K562 (cell line): ENCODE measurements at regions not wholly inside any gene's neighbourhood (a gene's known extent, or its start where the extent isn't known, plus 50 kb on each side); places are given as distances from the start of the nearest gene placed in this dataset.

ENCODE experiments used
- ARNT ChIP-seq, 2 experiments: fragments of 450-650 bp; IDR thresholded peaks; 2 replicates each; pipeline ENCODE4 v1.6.1; 2016; ENCODE audit warnings: mild to moderate bottlenecking in 1 of 2
- CBFA2T2 ChIP-seq: fragments of 450-650 bp; conservative IDR thresholded peaks from 2 replicates; pipeline ENCODE4 v1.6.1; 2017; ENCODE audit warnings: mild to moderate bottlenecking
- CBX3 ChIP-seq, 2 experiments: IDR thresholded peaks; 1 replicate in 1 of 2; 2 replicates in 1 of 2; pipeline ENCODE4 v1.6.1; 2012; ENCODE audit warnings: inconsistent platforms in 2 of 2, low read length in 2 of 2, borderline replicate concordance in 1 of 2, control low read depth in 1 of 2
- CXXC5 ChIP-seq: fragments of 250-450 bp; sonication (Bioruptor Pico); IDR thresholded peaks from 2 replicates; pipeline ENCODE4 v1.8.0; 2022; ENCODE audit warnings: inconsistent platforms, mild to moderate bottlenecking, moderate library complexity
- EP400 ChIP-seq: fragments of 450-650 bp; IDR thresholded peaks from 2 replicates; pipeline ENCODE4 v1.6.1; 2017; ENCODE audit warnings: antibody characterized with exemption, mild to moderate bottlenecking, moderate library complexity
- ERF ChIP-seq: fragments of 450-650 bp; formaldehyde crosslinking; IDR thresholded peaks from 2 replicates; pipeline ENCODE4 v1.4.0; 2020; ENCODE audit warnings: mild to moderate bottlenecking, mixed read lengths
- HDAC6 ChIP-seq: IDR thresholded peaks from 2 replicates; pipeline ENCODE4 v1.6.1; 2012; ENCODE audit warnings: low read depth, mild to moderate bottlenecking, control low read depth, inconsistent platforms, low read length, moderate library complexity
- KLF16 ChIP-seq: IDR thresholded peaks from 2 replicates; pipeline ENCODE4 v1.6.1; 2016; ENCODE audit warnings: antibody characterized with exemption
- MAFF ChIP-seq: IDR thresholded peaks from 2 replicates; pipeline ENCODE4 v1.6.1; 2012; ENCODE audit warnings: low read length, improper control_type of control experiment
- NCOA6 ChIP-seq: fragments of 450-650 bp; IDR thresholded peaks from 2 replicates; pipeline ENCODE4 v1.6.1; 2017; ENCODE audit warnings: mild to moderate bottlenecking
- NFE2 ChIP-seq: IDR thresholded peaks from 2 replicates; pipeline ENCODE4 v1.6.1; 2014; ENCODE audit warnings: antibody characterized with exemption, low read depth
- POLR2A ChIP-seq: fragments of 450-650 bp; conservative IDR thresholded peaks from 2 replicates; pipeline ENCODE4 v1.6.1; 2016
- PURB ChIP-seq: sonication (generic); formaldehyde crosslinking; IDR thresholded peaks from 2 replicates; pipeline ENCODE4 v1.9.0; 2021; ENCODE audit warnings: low read depth, mild to moderate bottlenecking, missing genetic modification reagents
- RBBP5 ChIP-seq: fragments of 200-600 bp; sonication (generic); IDR thresholded peaks from 2 replicates; pipeline ENCODE4 v1.6.1; 2012; ENCODE audit warnings: borderline replicate concordance, mild to moderate bottlenecking, low read length, control low read depth, inconsistent platforms; ENCODE audit not compliant: insufficient read depth, poor library complexity, severe bottlenecking
- RBM15 ChIP-seq: fragments of 200-400 bp; formaldehyde crosslinking; IDR thresholded peaks from 2 replicates; pipeline ENCODE4 v1.6.1; 2018; ENCODE audit warnings: mild to moderate bottlenecking, low read length, moderate library complexity; ENCODE audit not compliant: insufficient read depth
- TAF15 ChIP-seq: fragments of 200-400 bp; formaldehyde crosslinking; IDR thresholded peaks from 2 replicates; pipeline ENCODE4 v1.6.1; 2017; ENCODE audit warnings: mild to moderate bottlenecking, low read depth, low read length, moderate library complexity
- XRCC5 ChIP-seq: fragments of 200-400 bp; formaldehyde crosslinking; IDR thresholded peaks from 2 replicates; pipeline ENCODE4 v1.6.1; 2017; ENCODE audit warnings: low read depth, mild to moderate bottlenecking, low read length
- ZFX ChIP-seq: sonication (generic); formaldehyde crosslinking; IDR thresholded peaks from 2 replicates; pipeline ENCODE4 v1.8.0; 2022; ENCODE audit warnings: mild to moderate bottlenecking, missing genetic modification reagents, moderate library complexity
- ZKSCAN1 ChIP-seq: fragments of 150-350 bp; IDR thresholded peaks from 2 replicates; pipeline ENCODE4 v1.6.1; 2016; ENCODE audit warnings: low read depth, low read length
- ZNF165 ChIP-seq: fragments of 250-450 bp; sonication (Bioruptor Pico); IDR thresholded peaks from 2 replicates; pipeline ENCODE4 v1.4.0; 2020; ENCODE audit warnings: borderline replicate concordance
- ZNF23 ChIP-seq: fragments of 250-450 bp; sonication (Bioruptor Pico); IDR thresholded peaks from 2 replicates; pipeline ENCODE4 v1.4.0; 2020; ENCODE audit warnings: mild to moderate bottlenecking
- ZNF24 ChIP-seq: fragments of 450-650 bp; IDR thresholded peaks from 2 replicates; pipeline ENCODE4 v1.6.1; 2016
- ZNF436 ChIP-seq: fragments of 250-450, 450-650 bp; sonication (Bioruptor Pico); formaldehyde crosslinking; IDR thresholded peaks from 2 replicates; pipeline ENCODE4 v1.7.0; 2020; ENCODE audit warnings: mild to moderate bottlenecking
- ZNF644 ChIP-seq: fragments of 200-800 bp; sonication (Bioruptor generic); IDR thresholded peaks from 2 replicates; pipeline ENCODE4 v1.6.1; 2016; ENCODE audit warnings: low read depth, missing genetic modification characterization, missing compliant biosample characterization
- ZNF695 ChIP-seq: fragments of 450-650 bp; formaldehyde crosslinking; IDR thresholded peaks from 2 replicates; pipeline ENCODE4 v1.4.0; 2020; ENCODE audit warnings: mild to moderate bottlenecking, moderate library complexity
- ZNF780A ChIP-seq: fragments of 250-450 bp; sonication (Bioruptor Pico); IDR thresholded peaks from 2 replicates; pipeline ENCODE4 v1.5.0; 2021; ENCODE audit warnings: mild to moderate bottlenecking
- TF ChIP-seq, protein P1 (sequence below): fragments of 250-450 bp; sonication (Bioruptor Pico); IDR thresholded peaks from 2 replicates; pipeline ENCODE4 v1.4.0; 2020
- TF ChIP-seq, protein P2 (sequence below): fragments of 450-650 bp; IDR thresholded peaks from 2 replicates; pipeline ENCODE4 v1.7.1; 2018; ENCODE audit warnings: mild to moderate bottlenecking, low read depth; ENCODE audit not compliant: partially characterized antibody

DNA sequence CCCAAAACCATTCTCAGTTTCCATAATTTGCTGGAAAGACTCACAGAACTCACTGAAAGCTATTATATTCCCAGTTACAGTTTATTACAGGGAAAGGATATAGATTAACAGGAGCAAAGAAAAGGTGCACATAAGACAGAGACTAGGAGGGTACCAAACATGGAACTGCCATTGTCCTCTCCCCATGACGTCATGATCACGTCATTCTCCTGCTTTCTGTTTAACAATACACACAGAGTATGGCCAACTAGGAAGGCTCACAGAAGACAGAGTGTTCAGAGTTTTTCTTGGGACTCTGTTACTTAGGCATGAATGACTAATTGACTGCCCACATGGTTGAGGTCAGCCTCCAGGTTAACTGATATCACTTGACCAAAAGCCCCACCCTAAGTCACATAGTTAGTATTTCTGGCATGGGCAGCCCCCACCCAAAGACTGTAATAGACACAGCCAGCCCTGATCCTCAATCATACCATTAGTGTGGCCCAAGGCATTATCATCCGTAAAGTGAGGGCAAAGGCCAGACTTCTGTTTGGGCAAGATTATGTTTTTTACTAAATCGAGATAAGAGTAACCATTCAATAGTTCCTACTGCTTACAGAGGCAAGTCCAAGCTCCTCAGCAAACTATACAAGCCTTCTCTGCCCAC, 353.5 kb upstream of the POU5F2 start (continued):
- TF ChIP-seq EP400: no peak
- peak; percentile 15; the same call in 1 of the 2 replicates for TF ChIP-seq NFE2
- TF ChIP-seq KLF16: peak; percentile 33; the same call in 1 of the 2 replicates
- TF ChIP-seq ZNF695 (CRISPR knock-in tag): no peak
- TF ChIP-seq TAF15: no peak
- no peak for TF ChIP-seq CBX3 (IDR thresholded peaks at IDR 0.05; ENCODE audit: borderline replicate concordance in 1 of 2, low read length in 2 of 2)
- TF ChIP-seq HDAC6: no peak
- no peak for TF ChIP-seq NCOA6
- TF ChIP-seq ZNF780A (CRISPR knock-in tag): no peak
- no peak for TF ChIP-seq ZNF165 (CRISPR knock-in tag)
- TF ChIP-seq ZNF644 (tag): no peak
- TF ChIP-seq ZNF24: no peak
- no peak for TF ChIP-seq RBM15
- TF ChIP-seq, protein P1, sequence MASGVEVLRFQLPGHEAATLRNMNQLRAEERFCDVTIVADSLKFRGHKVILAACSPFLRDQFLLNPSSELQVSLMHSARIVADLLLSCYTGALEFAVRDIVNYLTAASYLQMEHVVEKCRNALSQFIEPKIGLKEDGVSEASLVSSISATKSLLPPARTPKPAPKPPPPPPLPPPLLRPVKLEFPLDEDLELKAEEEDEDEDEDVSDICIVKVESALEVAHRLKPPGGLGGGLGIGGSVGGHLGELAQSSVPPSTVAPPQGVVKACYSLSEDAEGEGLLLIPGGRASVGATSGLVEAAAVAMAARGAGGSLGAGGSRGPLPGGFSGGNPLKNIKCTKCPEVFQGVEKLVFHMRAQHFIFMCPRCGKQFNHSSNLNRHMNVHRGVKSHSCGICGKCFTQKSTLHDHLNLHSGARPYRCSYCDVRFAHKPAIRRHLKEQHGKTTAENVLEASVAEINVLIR (CRISPR knock-in tag): peak; percentile 87
- no peak for TF ChIP-seq ZNF23 (CRISPR knock-in tag)
- TF ChIP-seq RBBP5: no peak
- no peak for TF ChIP-seq ARNT (IDR thresholded peaks at IDR 0.05)
- TF ChIP-seq ZKSCAN1: no peak
- TF ChIP-seq CBFA2T2: peak; percentile 50
- TF ChIP-seq, protein P2, sequence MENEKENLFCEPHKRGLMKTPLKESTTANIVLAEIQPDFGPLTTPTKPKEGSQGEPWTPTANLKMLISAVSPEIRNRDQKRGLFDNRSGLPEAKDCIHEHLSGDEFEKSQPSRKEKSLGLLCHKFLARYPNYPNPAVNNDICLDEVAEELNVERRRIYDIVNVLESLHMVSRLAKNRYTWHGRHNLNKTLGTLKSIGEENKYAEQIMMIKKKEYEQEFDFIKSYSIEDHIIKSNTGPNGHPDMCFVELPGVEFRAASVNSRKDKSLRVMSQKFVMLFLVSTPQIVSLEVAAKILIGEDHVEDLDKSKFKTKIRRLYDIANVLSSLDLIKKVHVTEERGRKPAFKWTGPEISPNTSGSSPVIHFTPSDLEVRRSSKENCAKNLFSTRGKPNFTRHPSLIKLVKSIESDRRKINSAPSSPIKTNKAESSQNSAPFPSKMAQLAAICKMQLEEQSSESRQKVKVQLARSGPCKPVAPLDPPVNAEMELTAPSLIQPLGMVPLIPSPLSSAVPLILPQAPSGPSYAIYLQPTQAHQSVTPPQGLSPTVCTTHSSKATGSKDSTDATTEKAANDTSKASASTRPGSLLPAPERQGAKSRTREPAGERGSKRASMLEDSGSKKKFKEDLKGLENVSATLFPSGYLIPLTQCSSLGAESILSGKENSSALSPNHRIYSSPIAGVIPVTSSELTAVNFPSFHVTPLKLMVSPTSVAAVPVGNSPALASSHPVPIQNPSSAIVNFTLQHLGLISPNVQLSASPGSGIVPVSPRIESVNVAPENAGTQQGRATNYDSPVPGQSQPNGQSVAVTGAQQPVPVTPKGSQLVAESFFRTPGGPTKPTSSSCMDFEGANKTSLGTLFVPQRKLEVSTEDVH: no peak
- no peak for TF ChIP-seq ERF
- no peak for TF ChIP-seq CXXC5 (CRISPR knock-in tag)
- no peak for TF ChIP-seq MAFF
- TF ChIP-seq ZFX (CRISPR knock-in tag): no peak
- no peak for TF ChIP-seq ZNF436
- no peak for TF ChIP-seq POLR2A
- TF ChIP-seq XRCC5: no peak
- no peak for TF ChIP-seq PURB
